ENCODE measurements at regions not wholly inside any gene's neighbourhood (a gene's known extent, or its start where the extent isn't known, plus 50 kb on each side); places are given as distances from the start of the nearest gene placed in this dataset.

DNA sequence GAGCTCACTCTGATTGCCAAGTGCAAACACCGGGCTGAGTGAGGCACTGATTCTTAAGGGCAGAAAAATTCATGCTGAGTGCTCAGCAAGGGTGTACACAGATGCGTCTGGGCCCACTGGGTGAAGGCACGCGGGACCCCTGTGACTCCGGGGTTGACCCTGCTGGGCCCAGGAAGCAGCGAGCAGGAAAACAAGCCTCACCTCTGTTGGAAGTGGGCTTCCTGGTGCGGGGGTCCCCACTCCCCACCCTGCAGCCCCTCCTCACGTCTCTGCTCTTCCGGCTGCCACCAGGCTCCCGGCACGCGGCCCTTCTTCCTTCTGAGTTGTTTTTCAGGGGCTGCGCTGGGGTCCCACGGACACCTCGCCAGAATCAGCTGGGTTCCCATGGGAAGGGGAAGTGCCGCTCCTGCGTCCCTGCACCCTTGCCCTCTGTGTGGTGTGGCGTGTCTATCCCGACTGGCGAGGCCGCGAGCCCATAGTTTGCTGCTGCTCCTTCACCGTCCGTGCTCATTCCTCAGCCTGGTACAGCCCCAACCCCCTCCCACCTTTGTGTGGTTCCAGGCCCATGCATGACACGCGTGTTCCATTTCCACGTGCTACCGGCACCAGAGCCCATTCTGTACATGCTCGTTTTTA, 80.6 kb upstream of the BHLHE23 start:
- no peak for DNase-seq (ENCODE audit: low spot score)

DNA sequence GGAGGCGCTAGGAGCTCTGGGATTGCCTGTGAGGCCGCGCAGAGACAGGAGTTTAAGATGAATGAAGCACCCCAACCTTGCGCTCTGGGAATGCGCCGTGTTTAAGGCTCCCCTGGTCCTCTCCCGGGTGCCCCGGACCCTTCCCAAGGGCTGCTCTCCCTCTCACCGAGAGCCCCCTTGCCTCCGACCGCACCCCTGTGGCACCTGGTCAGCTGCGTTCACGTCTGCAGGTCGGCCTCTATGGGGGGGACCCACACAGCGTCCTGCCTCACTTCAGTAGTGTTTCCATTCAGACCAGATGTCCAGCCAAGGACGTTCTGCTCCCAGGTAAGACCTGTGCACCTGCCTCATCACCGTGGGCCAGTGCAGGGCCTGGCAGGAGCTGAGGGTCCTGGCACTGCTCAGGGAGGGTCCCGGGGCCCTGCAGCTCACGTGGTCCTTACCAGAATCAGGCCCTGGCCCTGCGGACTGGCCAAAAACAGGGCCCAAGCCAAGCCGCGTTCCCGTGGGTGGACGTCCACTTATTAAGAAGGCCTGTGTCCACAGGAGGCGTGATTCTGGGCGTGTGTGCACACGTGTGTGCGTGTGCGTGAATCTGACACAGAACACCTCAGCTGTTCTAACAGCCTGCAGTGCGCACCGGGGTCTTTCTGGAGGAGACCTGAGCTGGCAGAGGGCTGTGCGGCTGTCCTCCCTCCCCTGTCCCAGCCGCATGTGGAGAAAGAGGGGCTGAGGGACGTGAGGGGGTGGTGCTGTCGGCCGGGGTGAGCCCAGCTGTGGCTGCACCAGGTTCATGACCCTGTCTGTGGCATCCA, 79.9 kb upstream of the BHLHE23 start:
- no peak for DNase-seq (ENCODE audit: low spot score)

DNA sequence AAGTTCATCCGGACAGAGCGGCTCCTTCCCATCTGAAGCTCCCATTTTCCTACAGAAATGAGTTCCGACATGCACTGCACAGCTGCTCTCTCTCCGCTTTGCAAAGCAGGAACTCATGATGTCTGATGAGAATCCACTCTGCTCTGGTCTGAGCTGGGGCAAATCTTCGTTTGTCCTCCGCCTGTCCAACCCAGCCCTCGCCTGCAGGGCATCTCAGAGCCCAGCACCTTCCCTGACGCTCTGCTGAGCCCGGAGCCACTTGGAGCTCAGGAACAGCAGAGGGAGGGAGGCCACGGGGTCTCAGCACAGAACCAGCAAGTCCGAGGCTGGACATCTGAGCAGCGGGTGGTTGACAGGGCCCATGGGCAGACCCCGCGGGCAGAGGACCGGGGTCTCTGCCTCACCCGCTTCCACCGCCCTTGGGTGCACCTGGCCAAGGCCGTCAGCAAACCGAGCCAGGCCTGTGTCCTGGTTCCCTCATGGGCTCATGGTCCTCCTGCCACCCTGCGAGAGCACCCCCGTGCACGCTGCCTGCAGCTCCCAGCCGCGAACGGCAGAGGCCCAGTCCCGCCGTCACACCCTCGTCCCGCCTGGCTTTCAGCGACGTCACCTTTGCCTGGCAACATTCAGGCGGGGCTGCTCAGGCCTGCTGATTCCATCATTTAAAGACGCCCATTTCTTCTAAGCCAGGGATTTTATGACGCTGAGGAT, 78.5 kb upstream of the BHLHE23 start:
- DNase-seq (ENCODE audit: low spot score): no peak

DNA sequence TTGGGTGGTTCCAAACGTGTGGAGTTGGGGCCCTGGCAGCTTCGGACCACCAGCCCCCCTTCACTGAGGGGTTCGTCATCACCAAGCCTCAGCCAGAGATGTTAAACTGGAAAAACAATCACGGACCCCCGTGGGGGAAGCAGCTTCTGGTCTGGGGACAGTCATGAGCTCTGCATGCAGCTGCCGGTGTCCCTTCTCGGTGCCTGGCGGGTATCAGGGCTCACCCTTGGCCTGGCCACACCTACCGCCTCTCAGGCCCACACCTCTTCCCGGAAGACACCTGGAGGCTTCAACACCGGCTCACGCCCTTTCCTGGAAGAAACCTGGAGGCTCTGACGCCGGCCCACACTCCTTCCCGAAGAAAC, 77.8 kb upstream of the BHLHE23 start:
- no peak for DNase-seq (ENCODE audit: low spot score)

DNA sequence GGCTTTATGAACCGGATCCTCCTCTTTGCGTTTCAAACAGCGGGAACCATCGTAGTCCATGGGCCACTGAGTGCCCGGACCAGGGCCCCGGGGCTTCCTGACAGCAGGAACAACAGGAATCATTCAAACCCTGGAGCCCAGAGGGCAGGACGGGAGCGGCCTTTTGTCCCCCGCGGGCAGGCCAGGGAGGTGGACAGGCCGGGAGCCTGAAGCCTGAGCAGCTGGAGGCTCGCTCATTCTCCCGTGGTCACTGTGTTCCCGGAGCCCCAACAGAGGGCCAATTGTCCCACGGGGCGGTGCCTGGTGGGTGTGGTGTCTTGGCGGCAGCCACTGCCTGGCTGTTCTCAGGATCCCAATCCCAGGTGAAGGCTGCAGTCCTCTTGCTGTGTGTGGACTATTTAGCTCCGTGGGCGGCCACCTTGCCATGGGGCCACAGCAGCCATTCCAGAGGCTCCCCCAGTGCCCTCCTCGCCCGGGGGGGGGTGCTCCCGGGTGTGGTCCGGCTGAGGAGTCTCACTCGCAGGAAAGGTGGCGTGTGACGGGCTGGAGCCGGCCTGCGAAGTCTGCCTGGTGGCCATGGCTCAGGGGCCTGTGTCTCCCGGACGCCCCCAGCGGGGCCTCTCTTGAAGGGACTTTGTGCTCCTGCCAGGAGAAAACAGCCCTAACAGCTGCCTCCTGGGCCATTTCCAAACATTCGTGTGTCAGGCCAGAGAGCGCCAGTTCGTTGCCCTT, 77.2 kb upstream of the BHLHE23 start:
- DNase-seq (ENCODE audit: low spot score): no peak

DNA sequence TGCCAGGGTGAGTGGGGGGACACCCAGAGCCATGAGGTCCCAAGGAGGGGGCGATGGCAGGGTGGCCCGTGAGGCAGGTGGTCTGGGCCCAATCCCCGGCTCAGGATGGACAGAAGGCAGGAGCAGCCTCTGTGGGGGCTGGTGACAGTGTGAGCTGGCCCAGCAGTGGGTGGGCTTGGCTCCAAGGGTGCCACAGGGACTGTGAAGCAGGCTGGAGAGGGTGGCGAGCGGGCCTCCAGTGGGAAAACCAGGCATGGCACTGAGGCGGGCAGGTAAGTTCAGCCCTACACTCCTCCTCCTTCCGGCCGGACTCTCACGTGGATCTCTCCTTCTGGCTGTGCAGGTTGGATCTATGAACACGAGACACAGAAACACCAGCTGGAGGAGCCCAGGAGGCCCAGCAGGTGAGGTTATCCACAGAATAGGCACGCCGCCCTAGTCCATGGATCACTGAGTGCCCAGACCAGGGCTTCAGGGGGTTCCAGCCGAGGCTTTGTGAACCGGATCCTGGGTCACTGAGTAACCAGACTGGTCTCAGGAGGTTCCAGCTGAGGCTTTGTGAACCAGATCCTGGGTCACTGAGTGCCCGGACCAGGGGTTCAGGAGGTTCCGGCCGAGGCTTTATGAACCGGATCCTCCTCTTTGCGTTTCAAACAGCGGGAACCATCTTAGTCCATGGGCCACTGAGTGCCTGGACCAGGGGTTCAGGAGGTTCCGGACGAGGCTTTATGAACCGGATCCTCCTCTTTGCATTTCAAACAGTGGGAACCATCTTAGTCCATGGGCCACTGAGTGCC, 76.4 kb upstream of the BHLHE23 start:
- no peak for DNase-seq (ENCODE audit: low spot score)

DNA sequence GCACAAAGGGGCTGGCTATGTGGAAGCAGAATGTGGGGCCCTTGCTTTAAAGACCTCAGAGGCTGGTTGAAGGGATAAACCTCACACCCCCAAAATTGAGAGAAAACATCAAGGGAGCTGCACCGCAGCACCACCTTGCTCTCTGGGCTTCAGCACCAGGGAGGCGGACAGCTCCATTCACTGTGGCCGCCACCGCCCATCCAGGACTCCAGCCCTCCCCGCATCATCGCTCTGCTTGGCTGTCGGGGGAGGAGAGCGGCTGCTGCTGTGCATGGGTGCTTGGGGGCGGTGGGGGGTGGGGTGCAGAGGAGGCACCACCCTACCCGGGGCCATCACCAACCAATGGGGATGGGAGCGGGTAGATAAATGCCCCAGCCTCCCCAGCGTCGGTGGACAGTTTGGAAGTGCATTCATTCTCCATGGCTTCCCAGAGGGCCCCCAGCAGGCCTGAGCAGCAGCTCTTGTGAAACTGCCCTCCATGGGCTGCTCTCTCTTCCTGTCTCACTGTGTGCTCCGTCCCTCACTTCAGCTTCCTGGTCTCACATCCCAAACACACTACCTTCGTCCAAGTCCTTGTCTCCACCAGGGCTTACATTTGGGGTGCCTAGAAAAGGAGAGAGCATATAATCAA, 75.7 kb upstream of the BHLHE23 start:
- peak; percentile 29 for DNase-seq (ENCODE audit: low spot score)

DNA sequence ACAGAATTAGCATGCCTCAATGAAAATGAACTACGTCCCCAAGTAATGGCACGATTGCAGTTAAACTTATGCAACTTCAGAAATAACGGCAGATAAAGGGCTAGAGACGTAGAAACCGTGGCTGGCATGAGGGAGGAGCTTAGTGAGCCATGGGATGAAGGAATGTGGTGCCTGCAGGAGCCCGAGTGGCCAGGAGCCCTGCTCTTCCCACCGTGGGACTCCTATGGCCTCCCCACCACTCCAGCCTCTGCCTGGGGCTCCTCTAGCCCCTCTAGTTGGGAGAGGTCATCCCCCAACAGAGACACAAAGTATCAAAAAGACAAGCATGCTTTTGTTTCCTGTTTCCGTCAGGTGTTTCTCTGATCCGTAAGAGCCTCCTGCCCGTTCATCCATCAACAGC, 75.1 kb upstream of the BHLHE23 start:
- no peak for DNase-seq (ENCODE audit: low spot score)

DNA sequence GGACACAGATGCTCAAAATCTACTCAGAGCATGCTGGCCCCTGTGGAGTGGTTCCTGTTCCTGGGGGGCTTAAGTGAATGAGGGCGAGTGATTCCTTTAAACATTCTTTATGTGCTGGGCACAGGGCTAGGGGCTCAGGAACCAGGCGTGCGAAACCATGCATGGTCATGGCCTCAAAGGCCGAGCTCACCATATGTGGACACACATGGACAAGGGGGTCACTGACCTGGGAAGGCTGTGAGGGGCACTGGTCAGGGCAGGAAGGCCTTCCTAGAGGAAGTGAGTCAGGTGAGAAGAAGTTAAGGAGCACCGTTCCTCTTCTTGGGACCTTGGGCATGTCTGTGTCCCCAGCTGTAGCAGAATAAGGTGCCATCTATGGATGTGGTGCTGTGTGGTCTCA, 74.6 kb upstream of the BHLHE23 start:
- no peak for DNase-seq (ENCODE audit: low spot score)

DNA sequence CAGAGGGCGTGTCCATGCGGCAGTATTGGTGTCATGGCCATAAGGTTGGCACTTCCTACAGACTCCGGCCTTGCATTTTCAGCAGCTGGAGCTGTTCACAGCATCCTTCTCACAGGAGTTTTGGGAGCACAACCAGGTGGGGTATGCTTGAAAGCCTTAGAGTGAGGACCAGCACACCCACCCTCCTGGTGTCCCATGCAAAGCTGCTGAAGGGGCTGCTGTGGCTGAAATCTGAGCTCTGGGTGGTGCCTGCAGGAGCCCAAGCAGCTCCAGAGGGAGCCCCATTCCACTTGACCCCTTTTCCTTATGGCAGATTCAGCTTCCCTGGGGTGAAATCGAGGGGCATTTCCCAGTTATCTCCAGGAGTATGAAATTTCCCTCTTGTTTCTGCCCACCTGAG, 74.0 kb upstream of the BHLHE23 start:
- no peak for DNase-seq (ENCODE audit: low spot score)

DNA sequence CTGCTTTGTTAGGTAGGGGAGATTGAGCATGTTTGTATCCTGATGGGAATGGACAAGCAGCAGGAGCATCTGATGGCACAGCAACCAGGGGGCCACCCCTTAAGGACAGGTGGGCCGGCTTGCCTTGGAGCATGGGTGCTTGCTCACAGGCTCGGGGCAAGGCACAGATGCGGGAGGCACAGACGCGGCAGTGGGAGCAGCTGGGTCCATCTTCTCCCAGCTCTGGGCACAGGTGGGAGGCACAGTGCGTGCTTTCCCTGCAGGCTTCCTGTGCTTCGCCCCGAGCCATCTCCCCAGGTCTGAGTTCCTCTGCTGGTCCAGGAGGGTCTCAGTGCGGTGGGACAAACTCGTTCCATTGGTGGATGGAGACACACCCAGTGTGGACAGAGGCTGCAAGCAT, 73.6 kb upstream of the BHLHE23 start:
- DNase-seq (ENCODE audit: low spot score): no peak

DNA sequence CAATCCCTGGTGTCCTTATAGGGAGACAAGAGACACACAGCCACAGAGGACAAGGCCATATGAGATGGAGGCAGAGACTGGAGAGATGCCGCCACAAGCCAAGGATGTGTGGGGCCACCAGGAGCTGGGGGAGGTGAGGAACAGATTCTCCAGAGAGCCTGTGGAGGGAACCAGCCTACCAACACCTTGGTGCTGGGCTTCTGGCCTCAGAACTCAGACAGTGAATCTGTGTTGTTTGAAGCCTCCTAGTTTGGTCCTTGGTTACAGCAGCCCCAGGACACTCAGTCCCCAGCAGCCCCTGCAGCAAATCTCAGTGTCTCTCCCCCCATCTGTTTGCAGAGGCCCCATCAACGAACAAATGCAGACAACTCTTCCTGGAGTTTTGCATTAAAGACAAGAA, 73.2 kb upstream of the BHLHE23 start:
- DNase-seq (ENCODE audit: low spot score): no peak

DNA sequence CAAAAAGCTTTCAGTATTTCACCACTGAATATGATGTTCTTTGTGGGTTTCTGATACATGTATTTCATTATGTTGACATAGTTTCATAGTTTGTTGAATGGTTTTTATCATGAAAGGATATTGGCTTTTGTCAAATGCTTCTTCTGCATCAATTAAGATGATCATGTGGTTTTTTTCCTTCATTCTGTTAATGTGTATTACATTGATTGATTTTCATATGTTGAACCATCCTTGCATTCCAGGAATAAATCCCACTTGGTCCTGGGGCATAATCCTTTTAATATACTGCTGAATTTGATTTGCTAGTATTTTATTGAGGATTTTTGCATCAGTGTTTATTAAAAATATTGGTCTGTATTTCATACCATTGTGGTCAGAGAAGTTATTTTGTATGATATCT, 70.9 kb upstream of the BHLHE23 start:
- DNase-seq (ENCODE audit: low spot score): no peak

DNA sequence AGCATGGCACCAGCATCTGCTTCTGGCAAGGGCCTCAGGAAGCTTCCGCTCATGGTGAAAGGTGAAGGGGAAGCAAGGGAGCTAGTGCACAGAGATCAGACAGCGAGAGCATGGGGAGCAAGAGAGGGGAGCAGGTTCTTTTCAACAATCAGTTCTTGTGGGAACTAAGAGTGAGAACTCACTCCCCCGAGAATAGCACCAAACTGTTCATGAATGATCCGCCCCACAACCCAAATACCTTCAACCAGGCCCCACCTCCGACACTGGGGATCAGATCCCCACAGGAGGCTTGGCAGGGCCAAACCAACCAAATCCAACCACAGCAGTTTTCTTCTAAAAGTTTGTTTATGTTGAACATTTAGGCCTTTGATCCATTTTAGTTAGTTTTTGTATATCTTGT, 69.7 kb upstream of the BHLHE23 start:
- DNase-seq (ENCODE audit: low spot score): no peak

DNA sequence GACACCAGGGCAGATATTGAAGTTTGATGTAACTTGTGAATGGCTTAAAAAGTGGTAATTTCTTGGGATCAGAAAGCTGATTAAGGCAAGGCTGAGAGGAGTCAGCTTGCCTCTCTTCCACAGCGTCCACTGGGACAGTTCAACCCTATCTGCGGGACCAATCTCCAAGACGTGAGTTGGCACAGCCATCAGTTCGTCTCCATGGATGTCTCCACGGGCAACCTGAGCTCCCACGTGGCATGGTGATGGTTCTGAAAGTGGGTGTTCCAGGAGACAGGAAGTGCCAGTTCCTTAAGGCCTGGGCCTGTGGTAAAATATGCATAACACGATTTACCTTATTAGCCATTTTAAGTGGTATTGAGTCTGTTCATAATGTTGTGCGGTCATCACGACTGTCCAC, 67.9 kb upstream of the BHLHE23 start:
- DNase-seq (ENCODE audit: low spot score): no peak

DNA sequence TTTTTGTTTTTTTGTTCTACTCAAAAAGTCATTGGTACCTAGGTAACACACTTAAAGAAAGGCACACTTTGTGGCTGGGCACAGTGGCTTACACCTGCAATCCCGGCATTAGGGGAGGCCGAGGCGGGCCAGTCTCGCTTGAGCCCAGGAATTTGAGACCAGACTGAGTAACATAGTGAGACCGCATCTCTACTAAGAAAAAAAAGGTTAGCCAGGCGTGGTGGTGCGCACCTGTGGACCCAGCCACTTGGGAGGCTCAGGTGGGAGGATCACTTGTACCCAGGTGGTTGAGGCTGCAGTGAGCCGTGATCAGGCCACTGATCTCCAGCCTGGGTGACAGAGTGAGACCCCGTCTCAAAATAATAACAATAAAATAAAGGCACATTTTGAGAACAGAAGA, 67.4 kb upstream of the BHLHE23 start:
- DNase-seq (ENCODE audit: low spot score): no peak

DNA sequence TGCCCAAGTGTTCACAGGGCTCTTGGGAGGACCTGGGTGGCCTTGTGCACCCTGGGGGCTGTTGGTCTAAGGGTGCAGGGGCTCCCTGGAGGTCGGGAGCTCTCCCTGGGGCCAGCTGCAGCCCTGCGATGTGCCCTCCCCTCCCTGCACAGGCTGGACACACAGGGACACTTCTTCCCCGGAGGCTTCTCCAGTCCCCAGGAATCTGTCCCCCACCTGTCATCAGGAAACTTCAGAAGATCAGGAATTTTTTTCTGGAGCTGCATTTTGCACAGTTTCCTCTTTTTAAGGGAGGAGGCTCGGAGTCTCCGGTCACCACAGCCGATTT, 66.9 kb upstream of the BHLHE23 start:
- no peak for DNase-seq (ENCODE audit: low spot score)

DNA sequence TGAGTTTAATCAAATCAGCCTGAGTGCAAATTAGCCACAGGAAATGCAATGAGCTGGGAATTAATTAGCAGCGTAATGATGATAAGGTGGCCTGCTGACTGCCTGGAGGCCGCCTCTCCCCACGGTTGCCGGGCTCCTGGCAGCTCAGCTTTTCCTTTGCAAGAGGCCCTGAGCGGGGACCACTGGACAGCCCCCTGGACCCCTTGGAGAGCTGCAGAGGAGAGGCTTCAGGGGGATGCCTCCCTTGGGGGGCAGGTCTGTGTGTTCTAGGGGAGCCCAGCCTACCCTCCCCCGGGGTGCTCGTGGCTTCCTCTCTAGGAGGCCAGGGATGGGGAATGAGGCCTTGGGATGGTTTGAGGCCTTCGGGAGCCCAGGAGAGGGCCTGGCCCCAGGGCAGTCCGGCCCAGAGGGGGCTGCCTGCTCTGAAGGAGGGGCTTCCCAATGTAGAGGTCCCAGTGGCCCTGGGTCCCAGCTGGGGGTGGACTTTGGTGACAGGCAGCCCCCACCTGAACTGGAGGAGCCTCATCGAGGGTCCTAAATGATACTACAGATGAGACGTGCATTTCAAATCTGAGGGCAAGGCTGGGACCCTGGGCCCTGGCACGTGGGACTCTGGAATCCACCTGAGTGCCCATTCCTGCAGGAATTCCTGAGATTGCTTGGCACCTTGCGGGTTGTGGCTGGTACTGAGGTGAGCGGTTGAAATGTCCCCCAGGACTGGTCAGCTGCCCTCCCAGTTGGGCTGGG, 66.4 kb upstream of the BHLHE23 start:
- no peak for DNase-seq (ENCODE audit: low spot score)

DNA sequence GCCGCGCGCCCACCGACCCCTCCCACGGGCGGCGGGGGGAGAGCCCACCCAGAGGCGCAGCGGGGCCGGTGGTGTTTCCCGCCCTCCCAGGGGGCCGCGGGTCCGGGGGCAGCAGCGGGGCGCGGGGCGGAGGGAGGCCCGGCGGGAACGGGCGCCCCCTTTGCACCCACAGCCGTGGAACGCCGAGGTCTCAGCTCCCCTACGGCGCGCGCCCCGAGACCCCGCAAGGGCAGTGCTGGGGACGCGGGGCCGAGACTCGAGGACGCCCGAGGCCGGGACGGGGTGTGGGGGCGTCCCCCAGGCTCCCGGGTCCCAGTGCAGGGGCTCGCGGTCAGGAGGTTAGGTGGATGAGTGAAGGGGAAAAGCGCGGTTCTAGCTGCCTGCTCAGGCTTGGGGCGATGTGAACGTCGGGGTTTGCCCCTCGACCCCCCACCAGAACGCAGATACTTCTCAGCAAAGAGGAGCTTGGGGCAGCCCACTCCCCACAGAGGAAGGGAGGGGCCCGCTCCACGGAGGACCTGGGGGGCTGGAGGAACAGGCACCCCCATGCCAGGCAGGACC, 65.5 kb upstream of the BHLHE23 start:
- DNase-seq (ENCODE audit: low spot score): no peak

DNA sequence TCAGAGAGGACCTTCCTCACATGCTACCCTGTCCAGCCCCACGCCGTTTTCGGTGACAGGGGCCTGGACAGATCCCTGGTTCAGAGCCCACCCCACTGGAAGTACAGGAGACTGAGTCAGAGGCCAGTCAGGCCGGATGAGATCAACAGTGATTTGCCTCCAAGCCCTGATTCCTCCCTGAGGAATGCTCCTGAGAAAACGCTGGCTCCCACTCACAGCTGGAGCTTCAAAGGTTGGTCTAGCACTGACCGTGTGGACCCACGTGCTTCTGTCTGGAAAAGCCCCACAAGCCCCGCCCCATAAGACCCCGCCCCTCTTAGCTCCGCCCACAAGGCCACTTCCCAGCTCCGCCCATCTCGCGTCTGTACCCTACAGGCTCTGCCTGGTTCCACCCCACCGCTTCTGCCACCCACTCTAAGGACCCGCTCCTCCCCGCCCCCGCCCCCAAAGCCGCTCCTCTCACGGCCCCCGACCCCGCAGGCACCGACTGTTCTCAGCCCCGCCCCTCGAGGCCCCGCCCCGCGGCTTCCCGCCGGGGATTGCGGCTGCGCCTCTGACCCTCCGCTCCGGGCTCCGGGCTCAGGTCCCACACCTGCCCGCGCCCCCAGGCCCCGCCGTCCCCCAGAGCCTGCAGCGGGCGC, 64.9 kb upstream of the BHLHE23 start:
- peak; percentile 66 for DNase-seq (ENCODE audit: low spot score)
